H9 (cell line): ENCODE measurements at regions not wholly inside any gene's neighbourhood (a gene's known extent, or its start where the extent isn't known, plus 50 kb on each side); places are given as distances from the start of the nearest gene placed in this dataset.

Source experiments
- DNase-seq: peaks from one replicate; pipeline ENCODE4 v3.0.0-alpha.2; 2017
- H2AFZ ChIP-seq: one replicate; pipeline ENCODE4 v1.6.1; 2013; ENCODE audit warnings: mild to moderate bottlenecking, low read length, control low read depth, moderate library complexity
- H2AK5ac ChIP-seq: 2 replicates; pipeline ENCODE4 v1.6.1; 2013; ENCODE audit warnings: low read length, control low read depth, mixed read lengths; ENCODE audit not compliant: insufficient read length
- H2BK120ac ChIP-seq: one replicate; pipeline ENCODE4 v1.6.1; 2013; ENCODE audit warnings: low read depth, mild to moderate bottlenecking, low read length, control low read depth, inconsistent platforms; ENCODE audit not compliant: poor library complexity, severe bottlenecking
- H2BK12ac ChIP-seq: 2 replicates; pipeline ENCODE4 v1.6.1; 2013; ENCODE audit warnings: low read length, control low read depth, mixed read lengths, low read depth; ENCODE audit not compliant: insufficient read length
- H2BK15ac ChIP-seq: 2 replicates; pipeline ENCODE4 v1.6.1; 2013; ENCODE audit warnings: low read depth, low read length, control low read depth
- H2BK20ac ChIP-seq: one replicate; pipeline ENCODE4 v1.6.1; 2013; ENCODE audit warnings: low read depth, mild to moderate bottlenecking, low read length, control low read depth, inconsistent platforms; ENCODE audit not compliant: poor library complexity, severe bottlenecking
- H2BK5ac ChIP-seq: 2 replicates; pipeline ENCODE4 v1.6.1; 2013; ENCODE audit warnings: low read length, control low read depth, mixed read lengths; ENCODE audit not compliant: insufficient read length
- H3K14ac ChIP-seq: 2 replicates; pipeline ENCODE4 v1.6.1; 2013; ENCODE audit warnings: low read length, control low read depth; ENCODE audit not compliant: insufficient read depth
- H3K18ac ChIP-seq: 2 replicates; pipeline ENCODE4 v1.6.1; 2013; ENCODE audit warnings: low read depth, mild to moderate bottlenecking, mixed read lengths, low read length, control low read depth; ENCODE audit not compliant: insufficient read length
- H3K23ac ChIP-seq: 2 replicates; pipeline ENCODE4 v1.6.1; 2013; ENCODE audit warnings: low read length, control low read depth, mixed read lengths, low read depth; ENCODE audit not compliant: insufficient read length
- H3K23me2 ChIP-seq: 2 replicates; pipeline ENCODE4 v1.6.1; 2013; ENCODE audit warnings: low read depth, mild to moderate bottlenecking, mixed read lengths, low read length, control low read depth; ENCODE audit not compliant: insufficient read length, poor library complexity, severe bottlenecking
- H3K27ac ChIP-seq: 2 replicates; pipeline ENCODE4 v1.5.1; 2013; ENCODE audit warnings: low read length, control low read depth, mixed read lengths, low read depth; ENCODE audit not compliant: insufficient read length
- H3K27me3 ChIP-seq: 2 replicates; pipeline ENCODE4 v1.6.1; 2013; ENCODE audit warnings: low read length, control low read depth, inconsistent platforms; ENCODE audit not compliant: insufficient read depth
- H3K4ac ChIP-seq: 2 replicates; pipeline ENCODE4 v1.6.1; 2013; ENCODE audit warnings: low read depth, mild to moderate bottlenecking, control low read depth, inconsistent platforms, low read length, moderate library complexity
- H3K4me1 ChIP-seq: 2 replicates; pipeline ENCODE4 v1.6.1; 2013; ENCODE audit warnings: low read length, control low read depth, inconsistent platforms; ENCODE audit not compliant: insufficient read depth
- H3K4me2 ChIP-seq: 2 replicates; pipeline ENCODE4 v1.6.1; 2013; ENCODE audit warnings: low read length, control low read depth, mixed read lengths; ENCODE audit not compliant: insufficient read length, insufficient read depth
- H3K56ac ChIP-seq: 2 replicates; pipeline ENCODE4 v1.6.1; 2013; ENCODE audit warnings: low read depth, mild to moderate bottlenecking, mixed read lengths, low read length, control low read depth; ENCODE audit not compliant: insufficient read length
- H3K79me1 ChIP-seq: 2 replicates; pipeline ENCODE4 v1.6.1; 2013; ENCODE audit warnings: low read depth, mild to moderate bottlenecking, moderate library complexity, low read length, control low read depth, inconsistent platforms; ENCODE audit not compliant: insufficient read depth, poor library complexity, severe bottlenecking
- H3K79me2 ChIP-seq: 2 replicates; pipeline ENCODE4 v1.6.1; 2013; ENCODE audit warnings: low read length, control low read depth, inconsistent platforms; ENCODE audit not compliant: insufficient read depth
- H3K9ac ChIP-seq: 2 replicates; pipeline ENCODE4 v1.6.1; 2013; ENCODE audit warnings: low read length, control low read depth, mixed read lengths; ENCODE audit not compliant: insufficient read length; ENCODE audit errors: extremely low read depth
- H3K9me3 ChIP-seq: one replicate; pipeline ENCODE4 v1.6.1; 2013; ENCODE audit warnings: low read depth, low read length, inconsistent platforms; ENCODE audit not compliant: control insufficient read depth
- H3T11ph ChIP-seq: one replicate; pipeline ENCODE4 v1.6.1; 2013; ENCODE audit warnings: mild to moderate bottlenecking, low read length, control low read depth, inconsistent platforms
- H4K20me1 ChIP-seq: one replicate; pipeline ENCODE4 v1.6.1; 2013; ENCODE audit not compliant: control insufficient read depth, insufficient read length, insufficient read depth
- H4K5ac ChIP-seq: 2 replicates; pipeline ENCODE4 v1.6.1; 2013; ENCODE audit warnings: low read depth, mild to moderate bottlenecking, mixed read lengths, low read length, control low read depth; ENCODE audit not compliant: insufficient read length
- H4K8ac ChIP-seq: replicated peaks from 2 replicates; pipeline ENCODE4 v1.6.1; 2013; ENCODE audit warnings: low read length, control low read depth, mixed read lengths, low read depth; ENCODE audit not compliant: insufficient read length
- H4K91ac ChIP-seq: 2 replicates; pipeline ENCODE4 v1.6.1; 2013; ENCODE audit warnings: low read depth, mild to moderate bottlenecking, moderate library complexity, mixed read lengths, low read length, control low read depth; ENCODE audit not compliant: insufficient read length
- H3K27ac Mint-ChIP-seq, 3 experiments: 2 replicates in 2 of 3; 3 replicates in 1 of 3; pipeline ENCODE4 v1.8.0; 2020 to 2021; ENCODE audit warnings: mixed read lengths in 3 of 3, mild to moderate bottlenecking in 1 of 3, moderate library complexity in 1 of 3
- H3K27me3 Mint-ChIP-seq: 2 replicates; pipeline ENCODE4 v1.8.0; 2021; ENCODE audit warnings: low read depth, mild to moderate bottlenecking, moderate library complexity, mixed read lengths
- H3K36me3 Mint-ChIP-seq, 3 experiments: 2 replicates in 2 of 3; 3 replicates in 1 of 3; pipeline ENCODE4 v1.8.0; 2020 to 2021; ENCODE audit warnings: low read depth in 3 of 3, mixed read lengths in 3 of 3; ENCODE audit not compliant: insufficient read depth in 1 of 3
- H3K4me1 Mint-ChIP-seq, 2 experiments: 2 replicates each; pipeline ENCODE4 v1.8.0; 2020; ENCODE audit warnings: mixed read lengths in 2 of 2
- H3K4me3 Mint-ChIP-seq, 2 experiments: 2 replicates in 1 of 2; 3 replicates in 1 of 2; pipeline ENCODE4 v1.8.0; 2020 to 2021; ENCODE audit warnings: mild to moderate bottlenecking in 2 of 2, mixed read lengths in 2 of 2, moderate library complexity in 1 of 2
- H3K9me3 Mint-ChIP-seq, 2 experiments: 2 replicates in 1 of 2; 3 replicates in 1 of 2; pipeline ENCODE4 v1.8.0; 2020; ENCODE audit warnings: mild to moderate bottlenecking in 2 of 2, mixed read lengths in 2 of 2, moderate library complexity in 1 of 2
- WGBS: extraction: QIAGEN DNeasy Blood & Tissue Kit; methylation state at CpG from one replicate; pipeline ENCODE4 v1.1.7; 2013; ENCODE audit warnings: missing lambda C conversion rate, low lambda C conversion rate, mixed read lengths; ENCODE audit not compliant: insufficient read length; ENCODE audit errors: extremely low coverage; 5-methylcytosine and 5-hydroxymethylcytosine counted together
- TF ChIP-seq, protein P1 (sequence below): fragments of 200-600 bp; sonication (generic); conservative IDR thresholded peaks from 3 replicates; pipeline ENCODE4 v1.8.0; 2021; ENCODE audit warnings: antibody characterized with exemption, mild to moderate bottlenecking

DNA sequence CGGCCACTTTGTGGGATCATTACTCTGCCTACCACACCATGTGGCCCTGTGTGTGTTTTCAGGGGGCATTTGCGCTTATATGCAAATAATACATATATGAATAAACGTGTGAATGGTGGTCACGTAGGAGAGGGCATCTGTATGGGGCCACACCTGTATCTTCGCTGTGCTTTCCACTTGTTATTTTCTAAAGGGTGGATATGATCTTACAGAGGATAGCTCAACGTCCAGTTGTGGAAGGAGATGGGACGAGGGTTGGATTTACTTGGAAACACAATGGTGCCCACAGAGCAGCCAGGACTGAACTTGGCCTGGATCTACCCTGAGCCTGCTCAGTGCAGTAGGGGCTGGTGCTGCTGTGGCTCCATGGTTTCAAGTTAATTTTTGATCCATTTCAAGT, 93.3 kb downstream of the YTHDF1 start:
- no peaks in the 10 kb centered on the region for H3K9me3 Mint-ChIP-seq
- Histone ChIP-seq H4K20me1 (no peaks in the 10 kb centered on the region), H3K56ac (no peak overlapping the region), H3K4me1 (no peaks in the 10 kb centered on the region), H3K79me1 (no peaks in the 10 kb centered on the region), H3T11ph (no peak overlapping the region), H3K14ac (no peak overlapping the region), H4K91ac (no peak overlapping the region), H3K79me2 (no peaks in the 10 kb centered on the region), H3K27ac (no peak overlapping the region), H3K18ac (no peak overlapping the region), H4K5ac (no peak overlapping the region), H3K9me3 (no peaks in the 10 kb centered on the region), H2BK120ac (no peak overlapping the region), H3K23me2 (no peaks in the 10 kb centered on the region), H3K27me3 (no peaks in the 10 kb centered on the region), H3K9ac (no peak overlapping the region), H2BK5ac (no peak overlapping the region), H2BK15ac (no peak overlapping the region), H3K23ac (no peak overlapping the region), H2BK12ac (no peak overlapping the region), H3K4ac (no peak overlapping the region), H3K4me2 (no peak overlapping the region), H2BK20ac (no peak overlapping the region), H2AFZ (no peak overlapping the region), H4K8ac (no peak overlapping the region), H2AK5ac (no peak overlapping the region)
- no peak for DNase-seq
- WGBS, result no CpG with 5 or more reads among the region's 7 CpGs
- H3K27me3 Mint-ChIP-seq, result peaks cover 16% of the 10 kb centered on the region
- TF ChIP-seq, protein P1, sequence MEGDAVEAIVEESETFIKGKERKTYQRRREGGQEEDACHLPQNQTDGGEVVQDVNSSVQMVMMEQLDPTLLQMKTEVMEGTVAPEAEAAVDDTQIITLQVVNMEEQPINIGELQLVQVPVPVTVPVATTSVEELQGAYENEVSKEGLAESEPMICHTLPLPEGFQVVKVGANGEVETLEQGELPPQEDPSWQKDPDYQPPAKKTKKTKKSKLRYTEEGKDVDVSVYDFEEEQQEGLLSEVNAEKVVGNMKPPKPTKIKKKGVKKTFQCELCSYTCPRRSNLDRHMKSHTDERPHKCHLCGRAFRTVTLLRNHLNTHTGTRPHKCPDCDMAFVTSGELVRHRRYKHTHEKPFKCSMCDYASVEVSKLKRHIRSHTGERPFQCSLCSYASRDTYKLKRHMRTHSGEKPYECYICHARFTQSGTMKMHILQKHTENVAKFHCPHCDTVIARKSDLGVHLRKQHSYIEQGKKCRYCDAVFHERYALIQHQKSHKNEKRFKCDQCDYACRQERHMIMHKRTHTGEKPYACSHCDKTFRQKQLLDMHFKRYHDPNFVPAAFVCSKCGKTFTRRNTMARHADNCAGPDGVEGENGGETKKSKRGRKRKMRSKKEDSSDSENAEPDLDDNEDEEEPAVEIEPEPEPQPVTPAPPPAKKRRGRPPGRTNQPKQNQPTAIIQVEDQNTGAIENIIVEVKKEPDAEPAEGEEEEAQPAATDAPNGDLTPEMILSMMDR, result no peak
- H3K36me3 Mint-ChIP-seq, result no peaks in the 10 kb centered on the region
- H3K4me1 Mint-ChIP-seq, result peaks cover 9 to 12% of the 10 kb centered on the region in 2 experiments; a peak in 3 of 4 replicates
- H3K27ac Mint-ChIP-seq, result no peak overlapping the region
- no peak overlapping the region for H3K4me3 Mint-ChIP-seq
